GM21528 (cell line): ENCODE measurements at regions not wholly inside any gene's neighbourhood (a gene's known extent, or its start where the extent isn't known, plus 50 kb on each side); places are given as distances from the start of the nearest gene placed in this dataset.

ENCODE experiments used
- ATAC-seq: cut with Tn5 transposase; IDR thresholded peaks from one replicate; pipeline ENCODE4 v1.9.1; 2021; ENCODE audit warnings: mild to moderate bottlenecking, moderate library complexity; ENCODE audit not compliant: unreplicated experiment, low FRiP score

GRCh38 chr20:50398821-50399554, 111.2 kb upstream of the PTPN1 start:
- ATAC-seq = no peak

- no peak for ATAC-seq
These were observed 110.6 kb upstream of the PTPN1 start for GRCh38 chr20:50399555-50399916.

- no peak for ATAC-seq
These were observed 110.1 kb upstream of the PTPN1 start for GRCh38 chr20:50399917-50400704.

- ATAC-seq = no peak
These were observed 109.2 kb upstream of the PTPN1 start for GRCh38 chr20:50400705-50401586.

GRCh38 chr20:50401587-50402418, 108.4 kb upstream of the PTPN1 start:
- ATAC-seq = no peak

GRCh38 chr20:50403565-50404418, 106.4 kb upstream of the PTPN1 start:
- no peak for ATAC-seq

- no peak for ATAC-seq
These were observed 105.6 kb upstream of the PTPN1 start for GRCh38 chr20:50404419-50405234.

GRCh38 chr20:50405235-50405914, 104.8 kb upstream of the PTPN1 start:
- no peak for ATAC-seq

GRCh38 chr20:50405915-50406609, 104.1 kb upstream of the PTPN1 start:
- no peak for ATAC-seq

GRCh38 chr20:50406610-50407136, 103.5 kb upstream of the PTPN1 start:
- ATAC-seq = no peak

- no peak for ATAC-seq
These were observed 101.4 kb upstream of the PTPN1 start for GRCh38 chr20:50408526-50409364.

GRCh38 chr20:50409495-50409894, 100.7 kb upstream of the PTPN1 start:
- ATAC-seq = no peak

GRCh38 chr20:50410343-50410742, 99.8 kb upstream of the PTPN1 start:
- no peak for ATAC-seq

GRCh38 chr20:50412069-50412468, 98.1 kb upstream of the PTPN1 start:
- no peak for ATAC-seq

- ATAC-seq = no peak
These were observed 97.7 kb upstream of the PTPN1 start for GRCh38 chr20:50412499-50412898.

- ATAC-seq = no peak
These were observed 97.1 kb upstream of the PTPN1 start for GRCh38 chr20:50413088-50413500.
